HL-60 (cell line): ENCODE measurements at regions not wholly inside any gene's neighbourhood (a gene's known extent, or its start where the extent isn't known, plus 50 kb on each side); places are given as distances from the start of the nearest gene placed in this dataset.

Source experiments
- DNase-seq, 2 experiments: peaks; one replicate each; pipeline ENCODE4 v3.0.0-alpha.2; 2010 to 2020; ENCODE audit warnings: low read depth in 1 of 2, low spot score in 1 of 2
- H3K27ac ChIP-seq: fragments of 250-450 bp; sonication (Bioruptor Pico); replicated peaks from 2 replicates; pipeline ENCODE4 v1.5.1; 2020; ENCODE audit warnings: mild to moderate bottlenecking, moderate library complexity
- H3K27me3 ChIP-seq: fragments of 250-450 bp; sonication (Bioruptor Pico); 2 replicates; pipeline ENCODE4 v1.5.1; 2021; ENCODE audit warnings: mild to moderate bottlenecking, moderate library complexity; ENCODE audit not compliant: insufficient read depth, poor library complexity, severe bottlenecking
- H3K4me3 ChIP-seq: replicated peaks from 2 replicates; pipeline ENCODE4 v1.5.1; 2011; ENCODE audit warnings: mild to moderate bottlenecking, control low read depth, low read length; ENCODE audit not compliant: insufficient read depth
- GABPA ChIP-seq: IDR thresholded peaks from 2 replicates; pipeline ENCODE4 v1.6.1; 2012; ENCODE audit warnings: low read depth
- POLR2AphosphoS5 ChIP-seq: IDR thresholded peaks from 2 replicates; pipeline ENCODE4 v1.6.1; 2012; ENCODE audit warnings: low read depth
- REST ChIP-seq: IDR thresholded peaks from 2 replicates; pipeline ENCODE4 v1.6.1; 2012; ENCODE audit warnings: low read depth; ENCODE audit not compliant: insufficient replicate concordance
- SPI1 ChIP-seq: IDR thresholded peaks from 2 replicates; pipeline ENCODE4 v1.6.1; 2012; ENCODE audit warnings: low read depth, mild to moderate bottlenecking, borderline replicate concordance
- TF ChIP-seq, protein P1 (sequence below): IDR thresholded peaks from one replicate; pipeline ENCODE4 v1.5.1; 2011; ENCODE audit warnings: low read length, control low read depth, inconsistent platforms; ENCODE audit not compliant: insufficient read depth

DNA sequence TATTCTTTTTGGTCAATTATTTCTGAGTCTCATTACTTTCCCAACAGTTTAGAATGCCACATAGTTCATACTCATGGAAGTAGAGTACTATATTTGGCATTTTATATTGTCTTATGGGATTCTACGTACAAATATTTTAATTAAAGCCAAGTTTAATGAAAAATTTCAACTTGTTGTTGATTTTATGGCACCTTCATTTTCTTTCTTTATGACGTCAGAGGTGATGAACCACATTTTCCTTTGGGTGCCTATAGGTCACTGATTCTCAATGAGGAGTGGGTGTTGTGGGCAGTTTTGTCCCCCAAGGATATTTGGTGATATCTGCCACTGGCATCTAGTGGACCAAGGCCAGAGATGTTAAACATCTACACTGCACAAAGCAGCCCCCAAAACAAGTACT, 1071.3 kb downstream of the NXPH1 start:
- no peaks in the 10 kb centered on the region for H3K27me3 ChIP-seq
- no peak overlapping the region for H3K27ac ChIP-seq
- TF ChIP-seq REST, result no peak
- TF ChIP-seq, protein P1, sequence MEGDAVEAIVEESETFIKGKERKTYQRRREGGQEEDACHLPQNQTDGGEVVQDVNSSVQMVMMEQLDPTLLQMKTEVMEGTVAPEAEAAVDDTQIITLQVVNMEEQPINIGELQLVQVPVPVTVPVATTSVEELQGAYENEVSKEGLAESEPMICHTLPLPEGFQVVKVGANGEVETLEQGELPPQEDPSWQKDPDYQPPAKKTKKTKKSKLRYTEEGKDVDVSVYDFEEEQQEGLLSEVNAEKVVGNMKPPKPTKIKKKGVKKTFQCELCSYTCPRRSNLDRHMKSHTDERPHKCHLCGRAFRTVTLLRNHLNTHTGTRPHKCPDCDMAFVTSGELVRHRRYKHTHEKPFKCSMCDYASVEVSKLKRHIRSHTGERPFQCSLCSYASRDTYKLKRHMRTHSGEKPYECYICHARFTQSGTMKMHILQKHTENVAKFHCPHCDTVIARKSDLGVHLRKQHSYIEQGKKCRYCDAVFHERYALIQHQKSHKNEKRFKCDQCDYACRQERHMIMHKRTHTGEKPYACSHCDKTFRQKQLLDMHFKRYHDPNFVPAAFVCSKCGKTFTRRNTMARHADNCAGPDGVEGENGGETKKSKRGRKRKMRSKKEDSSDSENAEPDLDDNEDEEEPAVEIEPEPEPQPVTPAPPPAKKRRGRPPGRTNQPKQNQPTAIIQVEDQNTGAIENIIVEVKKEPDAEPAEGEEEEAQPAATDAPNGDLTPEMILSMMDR, result no peak
- no peak for TF ChIP-seq SPI1
- no peak for TF ChIP-seq POLR2AphosphoS5
- TF ChIP-seq GABPA, result no peak
- DNase-seq, result no peak
- H3K4me3 ChIP-seq, result no peak overlapping the region

- H3K27ac ChIP-seq, result no peak overlapping the region
- no peak for DNase-seq
Observed at GRCh38 chr7:9505516-9505915, 1072.1 kb downstream of the NXPH1 start.

DNA sequence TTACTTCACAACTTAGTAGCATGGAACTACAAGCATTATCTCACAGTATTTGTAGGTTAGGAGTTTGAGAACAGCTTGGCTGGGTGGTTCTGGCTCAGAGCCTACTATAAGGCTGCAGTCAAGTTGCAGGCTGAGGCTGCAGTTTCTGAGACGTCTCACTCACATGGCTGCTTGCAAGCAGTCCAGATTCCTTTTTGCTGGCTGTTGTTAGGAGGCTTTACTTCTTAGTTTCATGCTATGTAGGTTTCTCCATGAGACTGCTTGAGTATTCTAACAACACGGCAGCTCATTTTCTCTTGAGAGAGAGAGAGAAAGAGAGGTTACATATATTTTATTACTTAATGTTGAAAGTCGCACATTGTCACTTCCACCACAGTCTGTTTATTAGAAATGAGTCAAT, 1073.9 kb downstream of the NXPH1 start:
- Histone ChIP-seq H3K4me3 (no peak overlapping the region), H3K27ac (no peak overlapping the region), H3K27me3 (no peaks in the 10 kb centered on the region)
- no peak for TF ChIP-seq SPI1
- TF ChIP-seq REST, result no peak
- TF ChIP-seq, protein P1, result no peak
- TF ChIP-seq GABPA, result no peak
- DNase-seq, result no peak

More at GRCh38 chr7:9505516-9505915, 1072.1 kb downstream of the NXPH1 start:
- no peak for TF ChIP-seq POLR2AphosphoS5
- no peaks in the 10 kb centered on the region for H3K27me3 ChIP-seq
- H3K4me3 ChIP-seq, result no peak overlapping the region

DNA sequence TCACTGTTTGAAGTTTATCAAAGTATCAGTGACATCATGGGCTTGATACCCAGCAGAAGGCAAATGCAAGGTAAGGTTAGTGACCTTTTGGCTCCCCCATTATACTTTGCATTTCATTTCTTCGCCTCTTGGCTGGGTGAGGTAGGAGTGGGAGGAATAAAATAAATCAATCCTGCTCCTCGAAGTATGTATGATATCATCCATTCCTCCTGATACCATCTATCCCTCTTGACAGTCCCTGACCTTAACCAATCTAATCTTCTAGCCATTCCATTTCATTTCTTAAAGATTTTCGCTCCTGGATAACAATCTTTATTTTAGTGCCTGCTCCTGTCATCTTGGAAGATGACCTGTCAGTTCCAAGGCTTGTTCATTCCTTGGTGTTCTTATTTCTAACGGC, 1083.3 kb downstream of the NXPH1 start:
- no peak overlapping the region for H3K4me3 ChIP-seq
- no peak for DNase-seq
- H3K27ac ChIP-seq, result no peak overlapping the region
- TF ChIP-seq, protein P1, result no peak
- TF ChIP-seq SPI1 (no peak), GABPA (no peak), REST (no peak), POLR2AphosphoS5 (no peak)
- H3K27me3 ChIP-seq, result no peaks in the 10 kb centered on the region
